Peyer's patch (tissue), 4 donors: ENCODE measurements at regions not wholly inside any gene's neighbourhood (a gene's known extent, or its start where the extent isn't known, plus 50 kb on each side); places are given as distances from the start of the nearest gene placed in this dataset.

ENCODE experiments used
- CTCF ChIP-seq, 6 experiments: fragments of 450-650 bp in 4 of 6; fragments of 200-600 bp in 2 of 6; sonication (generic) in 1 of 6; IDR thresholded peaks; one replicate each; pipeline ENCODE4 v1.5.1; 2017 to 2019; ENCODE audit warnings: antibody characterized with exemption in 6 of 6, mild to moderate bottlenecking in 3 of 6, moderate library complexity in 1 of 6
- POLR2A ChIP-seq, 2 donors: fragments of 450-650 bp; IDR thresholded peaks; one replicate each; pipeline ENCODE4 v1.5.1; 2017; ENCODE audit warnings: antibody characterized with exemption in 2 of 2, mild to moderate bottlenecking in 2 of 2, moderate library complexity in 2 of 2

GRCh38 chr2:225948903-225949302 is 549.4 kb downstream of the NYAP2 start:
- TF ChIP-seq CTCF (IDR thresholded peaks at IDR 0.05) (no peak), POLR2A (IDR thresholded peaks at IDR 0.05) (no peak)
